SK-N-SH (cell line): ENCODE measurements at regions not wholly inside any gene's neighbourhood (a gene's known extent, or its start where the extent isn't known, plus 50 kb on each side); places are given as distances from the start of the nearest gene placed in this dataset.

ENCODE experiments used
- CTCF ChIA-PET: fragments of 300-600, 350-600 bp; formaldehyde crosslinking; extraction: SDS; loops from one replicate; lab custom pipeline; 2021; lab: Yijun Ruan, JAX
- POLR2A ChIA-PET: fragments of 350-600 bp; sonication (Branson Sonifier 250); formaldehyde crosslinking; extraction: SDS; loops from one replicate; lab custom pipeline; 2020; ENCODE audit warnings: antibody characterized with exemption, inconsistent platforms; lab: Yijun Ruan, JAX
- DNase-seq: peaks from one replicate; pipeline ENCODE4 v3.0.0; 2012
- H2AFZ ChIP-seq: fragments of 200-600 bp; sonication (generic); 2 replicates; pipeline ENCODE4 v1.8.1; 2016; ENCODE audit warnings: antibody characterized with exemption, mild to moderate bottlenecking, low read depth
- H3F3A ChIP-seq: fragments of 200-600 bp; sonication (generic); replicated peaks from 2 replicates; pipeline ENCODE3; 2016; ENCODE audit warnings: antibody characterized with exemption, mild to moderate bottlenecking; ENCODE audit not compliant: insufficient read depth
- H3K27ac ChIP-seq, 2 experiments: fragments of 200-500 bp in 1 of 2; fragments of 200-600 bp in 1 of 2; sonication (Bioruptor generic) in 1 of 2; sonication (generic), shearing (Covaris generic) in 1 of 2; 2 replicates each; pipeline versions ENCODE4 v1.5.1 to v1.6.1; 2014 to 2016; ENCODE audit warnings: low read depth in 2 of 2, inconsistent platforms in 1 of 2, low read length in 1 of 2, mild to moderate bottlenecking in 1 of 2, mixed read lengths in 1 of 2
- H3K27me3 ChIP-seq: fragments of 200-600 bp; sonication (generic), shearing (Covaris generic); 2 replicates; pipeline ENCODE4 v1.6.1; 2016; ENCODE audit warnings: mixed run types; ENCODE audit not compliant: insufficient read depth
- H3K36me3 ChIP-seq, 2 experiments: fragments of 200-500 bp in 1 of 2; fragments of 200-600 bp in 1 of 2; sonication (Bioruptor generic) in 1 of 2; sonication (generic) in 1 of 2; replicated peaks in 1 of 2; 2 replicates each; pipeline versions ENCODE3 to v1.5.1; 2014 to 2016; ENCODE audit warnings: low read length in 1 of 2, mild to moderate bottlenecking in 1 of 2; ENCODE audit not compliant: insufficient read depth in 2 of 2, control insufficient read depth in 1 of 2
- H3K4me1 ChIP-seq, 2 experiments: fragments of 200-500 bp in 1 of 2; fragments of 200-600 bp in 1 of 2; sonication (Bioruptor generic) in 1 of 2; sonication (generic), shearing (Covaris generic) in 1 of 2; 2 replicates each; pipeline versions ENCODE4 v1.5.1 to v1.6.1; 2014 to 2016; ENCODE audit warnings: low read depth in 1 of 2, low read length in 1 of 2, mixed run types in 1 of 2; ENCODE audit not compliant: insufficient read depth in 2 of 2, control insufficient read depth in 1 of 2
- H3K4me2 ChIP-seq: fragments of 200-600 bp; sonication (generic), shearing (Covaris generic); 2 replicates; pipeline ENCODE4 v1.6.1; 2017; ENCODE audit warnings: mixed run types
- H3K4me3 ChIP-seq, 2 experiments: fragments of 200-500 bp in 1 of 2; fragments of 200-600 bp in 1 of 2; sonication (Bioruptor generic) in 1 of 2; sonication (generic), shearing (Covaris generic) in 1 of 2; 2 replicates each; pipeline versions ENCODE4 v1.5.1 to v1.8.1; 2014 to 2016; ENCODE audit warnings: low read depth in 2 of 2, inconsistent platforms in 1 of 2, low read length in 1 of 2, mild to moderate bottlenecking in 1 of 2, mixed read lengths in 1 of 2, moderate library complexity in 1 of 2
- H3K79me2 ChIP-seq: fragments of 200-600 bp; sonication (generic); 2 replicates; pipeline ENCODE4 v1.8.1; 2017; ENCODE audit warnings: mild to moderate bottlenecking; ENCODE audit not compliant: insufficient read depth
- H3K9ac ChIP-seq: fragments of 200-600 bp; sonication (generic); 2 replicates; pipeline ENCODE4 v1.6.1; 2017; ENCODE audit warnings: mixed run types
- H3K9me2 ChIP-seq: fragments of 200-600 bp; sonication (generic); 2 replicates; pipeline ENCODE4 v1.6.1; 2017; ENCODE audit warnings: mixed run types
- H3K9me3 ChIP-seq: fragments of 200-600 bp; sonication (generic); 2 replicates; pipeline ENCODE4 v1.6.1; 2017; ENCODE audit warnings: mixed run types, mild to moderate bottlenecking, moderate library complexity
- H4K20me1 ChIP-seq: fragments of 200-600 bp; sonication (generic); 2 replicates; pipeline ENCODE4 v1.6.1; 2017; ENCODE audit warnings: mild to moderate bottlenecking, mixed run types; ENCODE audit not compliant: insufficient read depth
- CHD2 ChIP-seq: fragments of 150-350 bp; IDR thresholded peaks from 2 replicates; pipeline ENCODE4 v1.6.1; 2018; ENCODE audit warnings: low read length; ENCODE audit not compliant: partially characterized antibody
- EP300 ChIP-seq, 2 experiments: IDR thresholded peaks; 2 replicates each; pipeline versions ENCODE4 v1.4.0 to v1.6.1; 2012; ENCODE audit warnings: borderline replicate concordance in 1 of 2, low read depth in 1 of 2, low read length in 1 of 2
- FOSL2 ChIP-seq: IDR thresholded peaks from 2 replicates; pipeline ENCODE4 v1.4.0; 2012; ENCODE audit warnings: low read depth, mild to moderate bottlenecking, moderate library complexity, borderline replicate concordance
- FOXJ3 ChIP-seq: sonication (generic); formaldehyde crosslinking; IDR thresholded peaks from 2 replicates; pipeline ENCODE4 v1.5.1; 2020; ENCODE audit warnings: mild to moderate bottlenecking, missing genetic modification reagents
- FOXM1 ChIP-seq: IDR thresholded peaks from 2 replicates; pipeline ENCODE4 v1.4.0; 2012; ENCODE audit warnings: low read depth, mild to moderate bottlenecking
- GABPA ChIP-seq: IDR thresholded peaks from 2 replicates; pipeline ENCODE4 v1.4.0; 2012; ENCODE audit warnings: low read depth, mild to moderate bottlenecking
- GATA2 ChIP-seq: sonication (generic); formaldehyde crosslinking; IDR thresholded peaks from 2 replicates; pipeline ENCODE4 v1.5.0; 2020; ENCODE audit warnings: mild to moderate bottlenecking, missing genetic modification reagents
- MXI1 ChIP-seq: IDR thresholded peaks from 2 replicates; pipeline ENCODE4 v1.6.1; 2012; ENCODE audit warnings: mild to moderate bottlenecking, low read depth, low read length, improper control_type of control experiment
- NRF1 ChIP-seq: IDR thresholded peaks from 2 replicates; pipeline ENCODE4 v1.6.1; 2012; ENCODE audit warnings: low read depth, mild to moderate bottlenecking, low read length
- POLR2AphosphoS5 ChIP-seq: IDR thresholded peaks from 2 replicates; pipeline ENCODE4 v1.6.1; 2012; ENCODE audit warnings: low read depth, low read length
- RAD21 ChIP-seq: IDR thresholded peaks from 2 replicates; pipeline ENCODE4 v1.6.1; 2012; ENCODE audit warnings: mild to moderate bottlenecking, low read length
- SIN3A ChIP-seq: IDR thresholded peaks from 2 replicates; pipeline ENCODE4 v1.6.1; 2012; ENCODE audit warnings: low read depth, mild to moderate bottlenecking, low read length, moderate library complexity, borderline replicate concordance
- TAF1 ChIP-seq: IDR thresholded peaks from 2 replicates; pipeline ENCODE4 v1.6.1; 2012; ENCODE audit warnings: low read depth, mild to moderate bottlenecking, low read length, moderate library complexity, borderline replicate concordance
- YY1 ChIP-seq: IDR thresholded peaks from 2 replicates; pipeline ENCODE4 v1.4.0; 2012; ENCODE audit warnings: low read depth, mild to moderate bottlenecking
- WGBS: methylation state at CpG from one replicate; pipeline ENCODE4 v1.1.6; 2017; ENCODE audit warnings: low lambda C conversion rate; 5-methylcytosine and 5-hydroxymethylcytosine counted together
- TF ChIP-seq, protein P1 (sequence below): IDR thresholded peaks from 2 replicates; pipeline ENCODE4 v1.4.0; 2012; ENCODE audit warnings: low read depth, borderline replicate concordance
- TF ChIP-seq, protein P2 (sequence below): IDR thresholded peaks from 2 replicates; pipeline ENCODE4 v1.6.1; 2012; ENCODE audit warnings: mild to moderate bottlenecking, low read depth, low read length, moderate library complexity
- TF ChIP-seq, protein P3 (sequence below): fragments of 150-350 bp; IDR thresholded peaks from 2 replicates; pipeline ENCODE4 v1.6.1; 2017; ENCODE audit warnings: antibody characterized with exemption, low read length, low read depth, borderline replicate concordance
- TF ChIP-seq, protein P4 (sequence below): IDR thresholded peaks from 2 replicates; pipeline ENCODE4 v1.4.0; 2012; ENCODE audit warnings: low read depth
- TF ChIP-seq, protein P5 (sequence below): fragments of 150-350 bp; IDR thresholded peaks from 2 replicates; pipeline ENCODE4 v1.6.1; 2016; ENCODE audit warnings: mild to moderate bottlenecking, low read depth, low read length
- TF ChIP-seq, protein P6 (sequence below): IDR thresholded peaks from 2 replicates; pipeline ENCODE4; 2012
- TF ChIP-seq, protein P7 (sequence below): fragments of 200-600 bp; sonication (generic); IDR thresholded peaks from 2 replicates; pipeline ENCODE4 v1.6.1; 2017; ENCODE audit warnings: antibody characterized with exemption, mild to moderate bottlenecking, moderate library complexity

DNA sequence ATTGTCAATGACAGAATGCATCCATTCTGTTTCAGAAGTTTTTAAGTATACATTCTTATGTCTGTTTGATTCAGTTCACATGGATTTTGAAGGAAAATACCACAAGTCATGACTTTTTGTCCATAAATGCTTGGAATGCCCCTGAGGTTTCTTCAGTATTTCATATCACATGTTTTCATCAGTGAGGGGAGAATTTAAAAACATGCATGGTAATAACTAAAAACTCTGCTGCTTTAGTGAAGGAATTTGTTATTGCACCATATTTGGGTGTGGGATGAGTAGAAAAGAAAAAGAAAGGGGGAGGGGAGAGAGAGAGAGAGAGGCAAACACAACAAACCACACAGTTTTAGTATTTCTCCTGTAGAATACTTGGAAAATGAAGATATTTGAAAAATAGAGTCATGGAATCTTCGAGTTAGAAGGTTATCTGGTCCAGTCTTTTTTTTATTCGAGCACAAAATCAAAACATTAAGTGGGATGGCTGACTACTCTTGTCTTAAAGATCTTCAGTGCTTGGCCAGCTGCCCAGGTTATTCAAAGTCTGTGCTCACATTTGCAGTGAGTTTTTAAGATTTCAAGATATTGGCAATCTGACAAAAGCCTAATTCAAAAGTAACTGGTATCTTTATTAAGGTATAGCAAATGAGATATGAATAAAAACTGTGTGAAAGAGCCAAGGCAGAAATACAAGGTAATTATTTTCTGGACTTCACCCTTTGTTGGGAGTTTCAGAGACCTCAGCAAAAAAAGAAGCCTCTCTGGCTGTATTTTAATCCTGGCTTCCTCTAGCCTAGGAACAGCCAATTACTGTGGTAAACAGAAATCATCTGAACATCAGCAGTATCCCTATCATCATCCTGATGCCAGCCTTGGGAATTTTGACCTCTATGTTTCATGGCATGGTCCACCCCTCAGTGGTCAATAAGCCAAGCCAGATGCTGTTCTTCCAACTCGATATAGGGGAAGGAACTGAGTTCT lies 687.9 kb upstream of the CITED2 start:
- Histone ChIP-seq H4K20me1 (no peaks in the 10 kb centered on the region), H3K9me3 (no peaks in the 10 kb centered on the region), H3K27me3 (no peaks in the 10 kb centered on the region), H2AFZ (peak overlapping the region; percentile 26; the same call in 1 of the 2 replicates), H3K9ac (peak overlapping the region; percentile 65), H3F3A (peaks cover 38% of the 10 kb centered on the region), H3K27ac (peak overlapping the region; percentile 90), H3K79me2 (no peaks in the 10 kb centered on the region), H3K4me3 (peak overlapping the region in 1 of 2 experiments; percentile 5; a peak in 1 of 4 replicates), H3K36me3 (no peaks in the 10 kb centered on the region), H3K9me2 (no peaks in the 10 kb centered on the region), H3K4me1 (peaks cover 6 to 25% of the 10 kb centered on the region in 2 experiments), H3K4me2 (peak overlapping the region; percentile 67)
- ChIA-PET CTCF (interaction anchor here (1.2 kb wide), 1 partner anchor 24 kb away, joined by 3 read pairs; no protein-coding TSS in a partner anchor), POLR2A (no interaction called here)
- DNase-seq: peak; percentile 10
- WGBS: 24% methylated on average over 3 of the region's 3 CpGs
- TF ChIP-seq, protein P1, sequence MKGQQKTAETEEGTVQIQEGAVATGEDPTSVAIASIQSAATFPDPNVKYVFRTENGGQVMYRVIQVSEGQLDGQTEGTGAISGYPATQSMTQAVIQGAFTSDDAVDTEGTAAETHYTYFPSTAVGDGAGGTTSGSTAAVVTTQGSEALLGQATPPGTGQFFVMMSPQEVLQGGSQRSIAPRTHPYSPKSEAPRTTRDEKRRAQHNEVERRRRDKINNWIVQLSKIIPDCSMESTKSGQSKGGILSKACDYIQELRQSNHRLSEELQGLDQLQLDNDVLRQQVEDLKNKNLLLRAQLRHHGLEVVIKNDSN: no peak
- TF ChIP-seq, protein P2, sequence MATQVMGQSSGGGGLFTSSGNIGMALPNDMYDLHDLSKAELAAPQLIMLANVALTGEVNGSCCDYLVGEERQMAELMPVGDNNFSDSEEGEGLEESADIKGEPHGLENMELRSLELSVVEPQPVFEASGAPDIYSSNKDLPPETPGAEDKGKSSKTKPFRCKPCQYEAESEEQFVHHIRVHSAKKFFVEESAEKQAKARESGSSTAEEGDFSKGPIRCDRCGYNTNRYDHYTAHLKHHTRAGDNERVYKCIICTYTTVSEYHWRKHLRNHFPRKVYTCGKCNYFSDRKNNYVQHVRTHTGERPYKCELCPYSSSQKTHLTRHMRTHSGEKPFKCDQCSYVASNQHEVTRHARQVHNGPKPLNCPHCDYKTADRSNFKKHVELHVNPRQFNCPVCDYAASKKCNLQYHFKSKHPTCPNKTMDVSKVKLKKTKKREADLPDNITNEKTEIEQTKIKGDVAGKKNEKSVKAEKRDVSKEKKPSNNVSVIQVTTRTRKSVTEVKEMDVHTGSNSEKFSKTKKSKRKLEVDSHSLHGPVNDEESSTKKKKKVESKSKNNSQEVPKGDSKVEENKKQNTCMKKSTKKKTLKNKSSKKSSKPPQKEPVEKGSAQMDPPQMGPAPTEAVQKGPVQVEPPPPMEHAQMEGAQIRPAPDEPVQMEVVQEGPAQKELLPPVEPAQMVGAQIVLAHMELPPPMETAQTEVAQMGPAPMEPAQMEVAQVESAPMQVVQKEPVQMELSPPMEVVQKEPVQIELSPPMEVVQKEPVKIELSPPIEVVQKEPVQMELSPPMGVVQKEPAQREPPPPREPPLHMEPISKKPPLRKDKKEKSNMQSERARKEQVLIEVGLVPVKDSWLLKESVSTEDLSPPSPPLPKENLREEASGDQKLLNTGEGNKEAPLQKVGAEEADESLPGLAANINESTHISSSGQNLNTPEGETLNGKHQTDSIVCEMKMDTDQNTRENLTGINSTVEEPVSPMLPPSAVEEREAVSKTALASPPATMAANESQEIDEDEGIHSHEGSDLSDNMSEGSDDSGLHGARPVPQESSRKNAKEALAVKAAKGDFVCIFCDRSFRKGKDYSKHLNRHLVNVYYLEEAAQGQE: no peak
- TF ChIP-seq NRF1 (no peak), RAD21 (no peak), POLR2AphosphoS5 (peak; percentile 87; the same call in 1 of the 2 replicates), GATA2 (CRISPR knock-in tag) (no peak), YY1 (no peak), GABPA (no peak), MXI1 (no peak), FOXM1 (peak; percentile 98), EP300 (IDR thresholded peaks at IDR 0.05; ENCODE audit: borderline replicate concordance in 1 of 2, low read depth in 1 of 2, low read length in 1 of 2) (peak; percentile 57 to 100), SIN3A (peak; percentile 47; the same call in 1 of the 2 replicates), CHD2 (no peak), FOXJ3 (CRISPR knock-in tag) (no peak), TAF1 (peak; percentile 37; the same call in 1 of the 2 replicates), FOSL2 (peak; percentile 81; the same call in 1 of the 2 replicates)
- TF ChIP-seq, protein P3, sequence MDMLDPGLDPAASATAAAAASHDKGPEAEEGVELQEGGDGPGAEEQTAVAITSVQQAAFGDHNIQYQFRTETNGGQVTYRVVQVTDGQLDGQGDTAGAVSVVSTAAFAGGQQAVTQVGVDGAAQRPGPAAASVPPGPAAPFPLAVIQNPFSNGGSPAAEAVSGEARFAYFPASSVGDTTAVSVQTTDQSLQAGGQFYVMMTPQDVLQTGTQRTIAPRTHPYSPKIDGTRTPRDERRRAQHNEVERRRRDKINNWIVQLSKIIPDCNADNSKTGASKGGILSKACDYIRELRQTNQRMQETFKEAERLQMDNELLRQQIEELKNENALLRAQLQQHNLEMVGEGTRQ: no peak
- TF ChIP-seq, protein P4, sequence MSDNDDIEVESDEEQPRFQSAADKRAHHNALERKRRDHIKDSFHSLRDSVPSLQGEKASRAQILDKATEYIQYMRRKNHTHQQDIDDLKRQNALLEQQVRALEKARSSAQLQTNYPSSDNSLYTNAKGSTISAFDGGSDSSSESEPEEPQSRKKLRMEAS: peak; percentile 27; the same call in 1 of the 2 replicates
- TF ChIP-seq, protein P5, sequence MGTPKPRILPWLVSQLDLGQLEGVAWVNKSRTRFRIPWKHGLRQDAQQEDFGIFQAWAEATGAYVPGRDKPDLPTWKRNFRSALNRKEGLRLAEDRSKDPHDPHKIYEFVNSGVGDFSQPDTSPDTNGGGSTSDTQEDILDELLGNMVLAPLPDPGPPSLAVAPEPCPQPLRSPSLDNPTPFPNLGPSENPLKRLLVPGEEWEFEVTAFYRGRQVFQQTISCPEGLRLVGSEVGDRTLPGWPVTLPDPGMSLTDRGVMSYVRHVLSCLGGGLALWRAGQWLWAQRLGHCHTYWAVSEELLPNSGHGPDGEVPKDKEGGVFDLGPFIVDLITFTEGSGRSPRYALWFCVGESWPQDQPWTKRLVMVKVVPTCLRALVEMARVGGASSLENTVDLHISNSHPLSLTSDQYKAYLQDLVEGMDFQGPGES: no peak; the same call in 1 of the 2 replicates
- TF ChIP-seq, protein P6, sequence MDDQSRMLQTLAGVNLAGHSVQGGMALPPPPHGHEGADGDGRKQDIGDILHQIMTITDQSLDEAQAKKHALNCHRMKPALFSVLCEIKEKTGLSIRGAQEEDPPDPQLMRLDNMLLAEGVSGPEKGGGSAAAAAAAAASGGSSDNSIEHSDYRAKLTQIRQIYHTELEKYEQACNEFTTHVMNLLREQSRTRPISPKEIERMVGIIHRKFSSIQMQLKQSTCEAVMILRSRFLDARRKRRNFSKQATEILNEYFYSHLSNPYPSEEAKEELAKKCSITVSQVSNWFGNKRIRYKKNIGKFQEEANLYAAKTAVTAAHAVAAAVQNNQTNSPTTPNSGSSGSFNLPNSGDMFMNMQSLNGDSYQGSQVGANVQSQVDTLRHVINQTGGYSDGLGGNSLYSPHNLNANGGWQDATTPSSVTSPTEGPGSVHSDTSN: peak; percentile 94
- TF ChIP-seq, protein P7, sequence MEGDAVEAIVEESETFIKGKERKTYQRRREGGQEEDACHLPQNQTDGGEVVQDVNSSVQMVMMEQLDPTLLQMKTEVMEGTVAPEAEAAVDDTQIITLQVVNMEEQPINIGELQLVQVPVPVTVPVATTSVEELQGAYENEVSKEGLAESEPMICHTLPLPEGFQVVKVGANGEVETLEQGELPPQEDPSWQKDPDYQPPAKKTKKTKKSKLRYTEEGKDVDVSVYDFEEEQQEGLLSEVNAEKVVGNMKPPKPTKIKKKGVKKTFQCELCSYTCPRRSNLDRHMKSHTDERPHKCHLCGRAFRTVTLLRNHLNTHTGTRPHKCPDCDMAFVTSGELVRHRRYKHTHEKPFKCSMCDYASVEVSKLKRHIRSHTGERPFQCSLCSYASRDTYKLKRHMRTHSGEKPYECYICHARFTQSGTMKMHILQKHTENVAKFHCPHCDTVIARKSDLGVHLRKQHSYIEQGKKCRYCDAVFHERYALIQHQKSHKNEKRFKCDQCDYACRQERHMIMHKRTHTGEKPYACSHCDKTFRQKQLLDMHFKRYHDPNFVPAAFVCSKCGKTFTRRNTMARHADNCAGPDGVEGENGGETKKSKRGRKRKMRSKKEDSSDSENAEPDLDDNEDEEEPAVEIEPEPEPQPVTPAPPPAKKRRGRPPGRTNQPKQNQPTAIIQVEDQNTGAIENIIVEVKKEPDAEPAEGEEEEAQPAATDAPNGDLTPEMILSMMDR: no peak
